NCI-H128 (cell line): ENCODE measurements at regions not wholly inside any gene's neighbourhood (a gene's known extent, or its start where the extent isn't known, plus 50 kb on each side); places are given as distances from the start of the nearest gene placed in this dataset.
"Not testable (repeated sequence)": the region's sequence is repeated elsewhere in the genome, so short reads cannot be mapped to it uniquely, and the experiment has no call there.

Source experiments
- DNase-seq: peaks from one replicate; lab custom pipeline; 2025; ENCODE audit not compliant: unreplicated experiment; lab: John Stamatoyannopoulos, UW

- DNase-seq = peak; percentile 10
Measured at GRCh38 chr3:87503900-87504498, 227.6 kb upstream of the POU1F1 start.

- no peak for DNase-seq
Measured at GRCh38 chr3:87501076-87501475, 224.7 kb upstream of the POU1F1 start.

- DNase-seq = no peak
Measured at GRCh38 chr3:87498358-87499080, 222.1 kb upstream of the POU1F1 start.

- DNase-seq = no peak
Measured at GRCh38 chr3:87495938-87496337, 219.6 kb upstream of the POU1F1 start.

- DNase-seq = no peak
Measured at GRCh38 chr3:87494264-87494663, 217.9 kb upstream of the POU1F1 start.

- no peak for DNase-seq
Measured at GRCh38 chr3:87491843-87492242, 215.5 kb upstream of the POU1F1 start.

- no peak for DNase-seq
Measured at GRCh38 chr3:87489892-87490291, 213.5 kb upstream of the POU1F1 start.

GRCh38 chr3:87488765-87489164 is 212.4 kb upstream of the POU1F1 start:
- no peak for DNase-seq

GRCh38 chr3:87486635-87487034 is 210.3 kb upstream of the POU1F1 start:
- not testable (repeated sequence) for DNase-seq

- DNase-seq = no peak
Measured at GRCh38 chr3:87486115-87486514, 209.7 kb upstream of the POU1F1 start.

GRCh38 chr3:87478716-87479115 is 202.3 kb upstream of the POU1F1 start:
- no peak for DNase-seq

- no peak for DNase-seq
Measured at GRCh38 chr3:87473944-87474343, 197.6 kb upstream of the POU1F1 start.

- DNase-seq = no peak
Measured at GRCh38 chr3:87468938-87469337, 192.6 kb upstream of the POU1F1 start.

GRCh38 chr3:87468235-87468634 is 191.9 kb upstream of the POU1F1 start:
- DNase-seq = no peak

- DNase-seq = no peak
Measured at GRCh38 chr3:87462228-87462627, 185.8 kb upstream of the POU1F1 start.

- DNase-seq = no peak
Measured at GRCh38 chr3:87461443-87461842, 185.1 kb upstream of the POU1F1 start.

GRCh38 chr3:87461036-87461435 is 184.7 kb upstream of the POU1F1 start:
- no peak for DNase-seq

GRCh38 chr3:87448558-87448957 is 172.2 kb upstream of the POU1F1 start:
- DNase-seq = no peak

GRCh38 chr3:87446849-87447387 is 170.5 kb upstream of the POU1F1 start:
- no peak for DNase-seq

- DNase-seq = no peak
Measured at GRCh38 chr3:87442470-87442869, 166.1 kb upstream of the POU1F1 start.

GRCh38 chr3:87437765-87438164 is 161.4 kb upstream of the POU1F1 start:
- DNase-seq = no peak

GRCh38 chr3:87436781-87437543 is 160.6 kb upstream of the POU1F1 start:
- no peak for DNase-seq
